Mucosa of rectum (tissue), 2 donors: ENCODE measurements at regions not wholly inside any gene's neighbourhood (a gene's known extent, or its start where the extent isn't known, plus 50 kb on each side); places are given as distances from the start of the nearest gene placed in this dataset.

Source experiments
- H3K27ac ChIP-seq, 2 donors: one replicate each; pipeline ENCODE4 v1.7.0; 2013; ENCODE audit warnings: inconsistent platforms in 2 of 2, low read depth in 2 of 2, low read length in 2 of 2
- H3K27me3 ChIP-seq, 2 donors: one replicate each; pipeline ENCODE4 v1.7.0; 2013; ENCODE audit warnings: low read length in 2 of 2; ENCODE audit not compliant: control insufficient read depth in 2 of 2, insufficient read depth in 2 of 2
- H3K36me3 ChIP-seq, 2 donors: one replicate each; pipeline ENCODE4 v1.7.0; 2013; ENCODE audit warnings: low read length in 2 of 2; ENCODE audit not compliant: control insufficient read depth in 2 of 2, insufficient read depth in 2 of 2
- H3K4me1 ChIP-seq, 2 donors: one replicate each; pipeline ENCODE4 v1.7.0; 2013; ENCODE audit warnings: low read length in 2 of 2, mild to moderate bottlenecking in 1 of 2; ENCODE audit not compliant: control insufficient read depth in 2 of 2, insufficient read depth in 2 of 2
- H3K4me3 ChIP-seq, 2 donors: one replicate each; pipeline ENCODE4 v1.7.0; 2013; ENCODE audit warnings: low read length in 2 of 2
- H3K9ac ChIP-seq, 2 donors: one replicate each; pipeline ENCODE4 v1.7.0; 2013; ENCODE audit warnings: low read length in 2 of 2, low read depth in 1 of 2, mild to moderate bottlenecking in 1 of 2
- H3K9me3 ChIP-seq, 2 donors: one replicate each; pipeline ENCODE4 v1.7.0; 2013; ENCODE audit warnings: low read length in 2 of 2; ENCODE audit not compliant: control insufficient read depth in 2 of 2
- donor health status: healthy.
- donor health status: Normal muscosa, but diverticular disease.

DNA sequence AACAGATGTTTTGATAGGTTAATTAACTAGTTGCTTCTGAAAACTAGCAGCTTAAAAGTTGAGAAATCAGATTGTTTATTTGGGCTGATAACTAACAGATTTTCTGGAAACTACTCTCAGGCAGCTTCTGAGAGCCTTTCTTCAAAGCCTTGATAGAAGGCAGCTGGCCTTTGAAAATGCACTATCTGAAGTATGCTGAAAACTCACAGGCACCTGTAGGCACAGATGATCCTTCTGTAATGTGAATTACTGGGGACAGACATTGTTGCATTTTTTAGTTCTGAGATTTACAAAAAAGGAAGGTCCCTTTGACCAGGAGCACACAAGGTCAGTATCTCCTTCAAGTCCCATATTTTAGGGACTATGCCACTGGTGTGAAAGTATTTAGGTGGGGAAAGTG, 460.8 kb upstream of the CNTN5 start:
- H3K4me3 ChIP-seq: no peak overlapping the region
- no peaks in the 10 kb centered on the region for H3K4me1 ChIP-seq
- no peaks in the 10 kb centered on the region for H3K27me3 ChIP-seq
- H3K36me3 ChIP-seq: no peaks in the 10 kb centered on the region
- H3K27ac ChIP-seq: no peak overlapping the region
- H3K9ac ChIP-seq: no peak overlapping the region
- peaks cover 0 to 2% of the 10 kb centered on the region in 2 donors for H3K9me3 ChIP-seq

DNA sequence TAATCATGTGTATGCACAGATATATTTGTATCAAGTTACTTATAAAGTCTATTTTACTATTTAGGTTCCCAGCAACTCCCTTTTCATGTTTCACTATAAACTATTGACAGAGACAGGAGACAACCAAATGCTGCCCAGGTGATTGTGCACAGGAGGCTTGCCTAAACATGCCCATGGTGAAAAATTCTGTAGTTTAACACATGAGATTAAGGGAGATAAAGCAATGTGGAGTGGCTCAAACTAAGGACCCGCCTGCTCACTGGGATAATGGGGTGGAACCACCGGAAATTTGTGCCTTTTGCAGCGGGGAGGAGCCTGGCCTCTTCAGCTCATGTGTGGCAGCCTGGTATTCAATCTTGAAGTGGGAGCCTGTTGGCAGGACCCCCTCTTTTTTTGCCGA, 459.5 kb upstream of the CNTN5 start:
- Histone ChIP-seq H3K27me3 (no peaks in the 10 kb centered on the region), H3K36me3 (no peaks in the 10 kb centered on the region), H3K4me1 (no peaks in the 10 kb centered on the region), H3K27ac (no peak overlapping the region), H3K9ac (no peak overlapping the region), H3K9me3 (peaks cover 0 to 2% of the 10 kb centered on the region in 2 donors), H3K4me3 (no peak overlapping the region)

DNA sequence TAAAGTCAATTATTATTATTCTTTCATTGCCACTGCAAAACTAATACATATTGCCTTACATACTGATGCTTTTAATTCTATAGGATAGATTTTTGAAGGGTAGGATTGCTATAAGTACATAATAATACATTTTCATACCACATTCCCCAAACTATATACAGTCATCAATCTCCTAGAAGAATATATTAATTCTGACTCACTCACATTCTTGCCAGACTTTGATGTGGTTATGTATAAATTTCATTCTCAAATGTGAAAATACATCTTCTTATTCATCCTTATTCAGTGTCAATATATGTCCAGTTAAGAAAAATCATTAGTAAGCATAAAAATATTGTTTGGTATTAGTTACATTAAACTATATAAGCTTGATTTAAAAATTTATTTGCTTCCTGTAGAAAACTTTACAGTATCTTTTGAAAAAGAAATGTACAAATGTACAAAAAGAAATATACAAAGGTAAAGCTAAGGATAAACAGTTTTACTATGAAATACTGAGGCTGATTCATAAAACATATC, 458.8 kb upstream of the CNTN5 start:
- Histone ChIP-seq H3K9ac (no peak overlapping the region), H3K36me3 (no peaks in the 10 kb centered on the region), H3K27ac (no peak overlapping the region)

DNA sequence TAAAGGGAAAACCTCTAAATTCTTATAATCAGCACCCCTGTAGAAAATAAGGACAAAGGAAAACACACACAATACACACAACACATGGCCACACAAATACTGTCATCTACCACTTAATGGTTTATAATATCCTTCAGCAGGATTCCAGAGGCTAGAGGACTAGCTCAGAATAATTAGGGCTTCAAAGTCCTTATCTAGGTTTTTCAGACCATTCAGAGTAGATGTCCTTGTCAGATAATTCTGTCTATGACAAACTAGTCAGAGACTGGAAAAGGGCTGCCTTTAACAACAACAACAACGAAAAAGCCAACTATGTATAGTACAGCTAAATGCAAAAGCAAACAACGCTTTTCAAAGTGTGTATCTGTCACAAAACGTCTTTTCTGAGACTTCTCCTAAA, 456.5 kb upstream of the CNTN5 start:
- H3K9ac ChIP-seq: no peak overlapping the region
- no peaks in the 10 kb centered on the region for H3K27me3 ChIP-seq
- H3K4me3 ChIP-seq: no peak overlapping the region
- H3K27ac ChIP-seq: no peak overlapping the region
- no peaks in the 10 kb centered on the region for H3K36me3 ChIP-seq
- peaks cover 0 to 2% of the 10 kb centered on the region in 2 donors for H3K9me3 ChIP-seq
- H3K4me1 ChIP-seq: no peaks in the 10 kb centered on the region

More for the DNA sequence above, 458.8 kb upstream of the CNTN5 start:
- Histone ChIP-seq H3K4me3 (no peak overlapping the region), H3K9me3 (peaks cover 0 to 2% of the 10 kb centered on the region in 2 donors), H3K27me3 (no peaks in the 10 kb centered on the region), H3K4me1 (no peaks in the 10 kb centered on the region)

DNA sequence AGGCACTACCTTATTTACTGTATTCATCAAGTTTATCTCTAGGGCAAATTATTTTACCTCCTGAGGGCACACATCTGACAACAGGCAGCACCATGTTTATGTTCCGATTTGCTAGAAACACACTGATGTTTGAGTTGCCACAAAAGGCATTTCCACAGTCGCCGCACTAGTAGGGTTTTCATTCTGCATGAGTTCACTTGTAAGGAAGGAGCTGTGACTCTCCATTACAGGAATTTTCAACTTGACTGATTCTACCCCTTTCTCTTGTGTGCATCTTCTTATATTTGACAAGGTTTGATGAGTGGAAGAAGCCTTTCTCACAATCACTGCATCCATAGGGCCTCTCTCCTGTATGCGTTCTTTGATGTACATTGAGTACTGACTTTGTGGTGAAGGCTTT, 455.9 kb upstream of the CNTN5 start:
- Histone ChIP-seq H3K4me1 (no peaks in the 10 kb centered on the region), H3K9ac (no peak overlapping the region), H3K9me3 (no peaks in the 10 kb centered on the region), H3K36me3 (no peaks in the 10 kb centered on the region), H3K27ac (no peak overlapping the region), H3K4me3 (no peak overlapping the region), H3K27me3 (no peaks in the 10 kb centered on the region)

DNA sequence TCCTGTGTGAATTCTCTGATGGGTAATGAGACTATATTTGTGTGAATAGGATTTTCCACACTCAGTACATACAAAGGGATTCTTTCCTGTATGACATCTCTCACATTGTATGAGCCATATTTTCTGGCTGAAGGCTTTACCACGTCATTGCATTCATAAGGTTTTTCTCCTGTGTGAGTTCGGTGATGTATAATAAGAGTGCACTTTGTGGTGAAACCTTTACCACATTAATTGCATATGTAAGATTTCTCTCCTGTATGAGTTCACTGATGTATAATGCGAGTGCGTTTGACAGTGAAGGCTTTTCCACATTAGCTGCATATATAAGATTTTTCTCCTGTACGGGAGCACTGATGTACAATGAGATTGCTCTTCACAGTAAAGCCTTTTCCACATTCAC, 455.4 kb upstream of the CNTN5 start:
- Histone ChIP-seq H3K9ac (no peak overlapping the region), H3K27ac (no peak overlapping the region), H3K36me3 (no peaks in the 10 kb centered on the region), H3K4me1 (no peaks in the 10 kb centered on the region), H3K27me3 (no peaks in the 10 kb centered on the region), H3K4me3 (no peak overlapping the region), H3K9me3 (no peaks in the 10 kb centered on the region)

DNA sequence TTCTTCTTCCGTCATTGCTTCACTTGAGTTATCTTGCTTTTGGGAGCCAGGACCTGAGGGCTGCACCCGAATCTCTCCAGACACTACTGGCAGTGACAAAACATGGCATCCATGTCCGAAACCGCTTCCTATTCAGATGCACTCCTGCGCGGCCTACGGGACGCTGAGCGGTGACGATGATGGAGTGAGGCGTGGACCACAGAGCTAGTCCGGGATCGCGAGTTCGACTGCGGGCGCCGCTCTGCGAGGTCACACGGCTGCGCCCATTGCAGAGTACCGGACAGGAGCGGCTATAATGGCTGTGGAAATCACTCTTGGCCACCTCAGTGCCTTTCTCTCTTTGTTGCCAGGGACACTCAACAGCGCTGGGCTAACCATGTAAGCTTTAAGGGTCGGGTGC, 453.8 kb upstream of the CNTN5 start:
- H3K27me3 ChIP-seq: no peaks in the 10 kb centered on the region
- no peaks in the 10 kb centered on the region for H3K36me3 ChIP-seq
- H3K4me3 ChIP-seq: no peak overlapping the region
- no peaks in the 10 kb centered on the region for H3K4me1 ChIP-seq
- no peak overlapping the region for H3K27ac ChIP-seq
- H3K9ac ChIP-seq: no peak overlapping the region
- no peaks in the 10 kb centered on the region for H3K9me3 ChIP-seq

DNA sequence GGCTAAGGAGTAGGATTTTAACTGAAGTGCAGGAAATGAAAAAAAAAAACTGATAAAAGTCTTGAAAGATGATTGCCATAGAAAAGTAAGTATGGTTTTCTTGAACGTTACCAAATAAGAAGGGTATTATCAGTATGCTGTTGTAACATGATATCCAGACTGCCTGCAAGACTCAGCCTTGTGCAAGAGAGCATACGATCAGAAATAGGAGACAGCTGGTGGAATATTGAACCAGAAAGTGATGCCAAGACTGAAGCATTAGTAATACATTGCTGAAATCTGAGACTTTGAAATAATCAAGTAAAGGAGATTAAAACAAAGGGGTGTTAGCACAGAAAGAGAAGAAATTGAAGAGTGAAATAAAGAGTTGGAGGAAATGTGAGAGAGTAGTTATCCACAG, 452.7 kb upstream of the CNTN5 start:
- H3K36me3 ChIP-seq: no peaks in the 10 kb centered on the region
- no peaks in the 10 kb centered on the region for H3K9me3 ChIP-seq
- no peak overlapping the region for H3K4me3 ChIP-seq

DNA sequence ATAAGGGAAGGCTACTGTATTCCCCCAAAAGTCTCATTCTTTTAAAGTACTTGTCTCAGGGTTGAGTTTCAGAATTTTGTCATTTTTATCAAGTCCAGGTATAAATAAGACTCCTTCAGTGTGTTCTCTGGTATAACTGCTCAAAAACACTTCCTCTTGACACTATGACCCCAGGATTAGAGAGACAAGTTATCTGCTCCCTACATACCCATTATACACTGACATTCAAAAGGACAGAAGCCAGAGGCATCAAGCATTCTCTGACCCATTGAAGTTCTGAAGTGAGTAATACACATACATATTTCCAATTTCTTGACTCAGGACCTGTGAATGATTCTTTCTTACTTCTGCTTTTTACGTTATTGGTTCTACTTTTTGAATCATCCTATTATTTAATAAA, 447.8 kb upstream of the CNTN5 start:
- no peaks in the 10 kb centered on the region for H3K36me3 ChIP-seq
- no peak overlapping the region for H3K27ac ChIP-seq
- H3K27me3 ChIP-seq: no peaks in the 10 kb centered on the region
- no peak overlapping the region for H3K9ac ChIP-seq
- H3K9me3 ChIP-seq: no peaks in the 10 kb centered on the region
- no peak overlapping the region for H3K4me3 ChIP-seq
- H3K4me1 ChIP-seq: no peaks in the 10 kb centered on the region

More for the DNA sequence above, 452.7 kb upstream of the CNTN5 start:
- Histone ChIP-seq H3K27ac (no peak overlapping the region), H3K4me1 (no peaks in the 10 kb centered on the region), H3K27me3 (no peaks in the 10 kb centered on the region), H3K9ac (no peak overlapping the region)

DNA sequence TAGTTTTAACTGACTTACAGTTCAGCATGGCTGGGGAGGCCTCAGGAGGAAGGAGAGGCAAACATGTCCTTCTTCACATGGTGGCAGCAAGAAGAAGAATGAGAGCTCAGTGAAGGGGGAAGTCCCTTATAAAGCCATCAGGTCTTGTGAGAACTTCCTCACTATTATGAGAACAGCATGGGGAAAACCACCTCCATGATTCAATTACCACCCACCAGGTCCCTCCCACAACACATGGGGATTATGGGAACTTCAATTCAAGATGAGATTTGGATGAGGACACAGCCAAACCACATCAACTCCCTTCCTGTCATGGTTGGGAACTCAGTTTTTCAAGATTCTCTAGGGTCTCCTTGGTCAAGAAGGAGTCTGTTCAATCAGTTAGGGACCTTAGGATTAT, 432.9 kb upstream of the CNTN5 start:
- Histone ChIP-seq H3K36me3 (no peaks in the 10 kb centered on the region), H3K4me1 (no peaks in the 10 kb centered on the region), H3K27me3 (no peaks in the 10 kb centered on the region), H3K4me3 (no peak overlapping the region), H3K9ac (no peak overlapping the region), H3K27ac (no peak overlapping the region), H3K9me3 (no peaks in the 10 kb centered on the region)

DNA sequence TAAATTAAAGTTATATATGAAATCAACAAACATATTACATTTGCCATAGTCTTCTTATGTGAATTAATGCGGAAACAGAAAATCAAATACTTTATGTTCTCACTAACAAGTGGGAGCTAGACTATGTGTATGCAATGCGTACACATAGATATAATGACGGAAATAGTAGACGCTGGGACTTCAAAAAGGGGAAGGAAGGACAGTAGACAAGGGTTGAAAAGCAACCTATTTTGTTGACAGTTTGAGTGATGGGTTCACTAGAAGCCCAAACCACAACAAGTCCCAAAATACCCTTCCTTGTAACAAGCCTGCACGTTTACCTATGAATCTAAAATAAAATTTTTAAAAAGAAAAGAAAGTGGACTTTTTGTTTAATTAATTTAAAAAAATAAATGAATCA, 430.8 kb upstream of the CNTN5 start:
- no peak overlapping the region for H3K4me3 ChIP-seq
- H3K27me3 ChIP-seq: no peaks in the 10 kb centered on the region
- H3K9ac ChIP-seq: no peak overlapping the region
- H3K27ac ChIP-seq: no peak overlapping the region
- no peaks in the 10 kb centered on the region for H3K9me3 ChIP-seq
- H3K36me3 ChIP-seq: no peaks in the 10 kb centered on the region
- no peaks in the 10 kb centered on the region for H3K4me1 ChIP-seq
